Common myeloid progenitor, CD34-positive (primary cell): ENCODE measurements at regions not wholly inside any gene's neighbourhood (a gene's known extent, or its start where the extent isn't known, plus 50 kb on each side); places are given as distances from the start of the nearest gene placed in this dataset.

Source experiments
- CTCF ChIA-PET: fragments of 350-600 bp; sonication (Branson Sonifier 250); formaldehyde crosslinking; loops from one replicate; lab custom pipeline; 2021; ENCODE audit warnings: antibody characterized with exemption; lab: Charles Lee
- POLR2A ChIA-PET: fragments of 350-600 bp; sonication (Branson Sonifier 250); formaldehyde crosslinking; loops from one replicate; lab custom pipeline; 2021; ENCODE audit warnings: antibody characterized with exemption; lab: Charles Lee
- DNase-seq, 3 donors: peaks; one replicate each; pipeline versions ENCODE4 v3.0.0 to v3.0.0-alpha.2; 2013
- H3K27ac ChIP-seq, 2 experiments: 1 replicate in 1 of 2; 2 replicates in 1 of 2; pipeline ENCODE4 v1.7.0; 2013; ENCODE audit warnings: inconsistent platforms in 2 of 2, low read length in 2 of 2, mild to moderate bottlenecking in 2 of 2, low read depth in 1 of 2, moderate library complexity in 1 of 2; ENCODE audit not compliant: severe bottlenecking in 2 of 2, insufficient read depth in 1 of 2, poor library complexity in 1 of 2
- H3K27me3 ChIP-seq, 5 experiments: replicated peaks in 2 of 5; 1 replicate in 3 of 5; 2 replicates in 2 of 5; pipeline versions ENCODE4 v1.6.1 to v1.7.0; 2013; ENCODE audit warnings: low read length in 4 of 5, mild to moderate bottlenecking in 2 of 5, moderate library complexity in 2 of 5, inconsistent platforms in 1 of 5; ENCODE audit not compliant: insufficient read depth in 5 of 5, control insufficient read depth in 4 of 5
- H3K36me3 ChIP-seq, 4 experiments: 1 replicate in 2 of 4; 2 replicates in 2 of 4; pipeline versions ENCODE4 v1.6.1 to v1.7.0; 2013; ENCODE audit warnings: low read length in 3 of 4, control low read depth in 1 of 4, mild to moderate bottlenecking in 1 of 4; ENCODE audit not compliant: control insufficient read depth in 4 of 4, insufficient read depth in 4 of 4
- H3K4me1 ChIP-seq, 4 experiments: 1 replicate in 3 of 4; 2 replicates in 1 of 4; pipeline versions ENCODE4 v1.6.1 to v1.7.1; 2013; ENCODE audit warnings: low read length in 3 of 4, mild to moderate bottlenecking in 3 of 4, control low read depth in 1 of 4, inconsistent platforms in 1 of 4, moderate library complexity in 1 of 4; ENCODE audit not compliant: control insufficient read depth in 4 of 4, insufficient read depth in 4 of 4; ENCODE audit errors: control extremely low read depth in 1 of 4
- H3K4me3 ChIP-seq, 7 experiments: 1 replicate in 4 of 7; 2 replicates in 3 of 7; pipeline versions ENCODE4 v1.5.1 to v1.7.0; 2013; ENCODE audit warnings: mild to moderate bottlenecking in 7 of 7, low read length in 6 of 7, moderate library complexity in 6 of 7, inconsistent platforms in 2 of 7, low read depth in 2 of 7, control low read depth in 1 of 7; ENCODE audit not compliant: insufficient read depth in 4 of 7, control insufficient read depth in 1 of 7; ENCODE audit errors: extremely low read depth in 1 of 7
- H3K9me3 ChIP-seq, 5 experiments: 1 replicate in 4 of 5; 2 replicates in 1 of 5; pipeline versions ENCODE4 v1.6.1 to v1.7.1; 2013; ENCODE audit warnings: low read length in 4 of 5, mild to moderate bottlenecking in 2 of 5, inconsistent platforms in 1 of 5, low read depth in 1 of 5, moderate library complexity in 1 of 5; ENCODE audit not compliant: control insufficient read depth in 4 of 5, insufficient read depth in 2 of 5; ENCODE audit errors: control extremely low read depth in 1 of 5
- WGBS: methylation state at CpG from one replicate; pipeline ENCODE4 v1.1.5; 2013; ENCODE audit not compliant: insufficient coverage; 5-methylcytosine and 5-hydroxymethylcytosine counted together

DNA sequence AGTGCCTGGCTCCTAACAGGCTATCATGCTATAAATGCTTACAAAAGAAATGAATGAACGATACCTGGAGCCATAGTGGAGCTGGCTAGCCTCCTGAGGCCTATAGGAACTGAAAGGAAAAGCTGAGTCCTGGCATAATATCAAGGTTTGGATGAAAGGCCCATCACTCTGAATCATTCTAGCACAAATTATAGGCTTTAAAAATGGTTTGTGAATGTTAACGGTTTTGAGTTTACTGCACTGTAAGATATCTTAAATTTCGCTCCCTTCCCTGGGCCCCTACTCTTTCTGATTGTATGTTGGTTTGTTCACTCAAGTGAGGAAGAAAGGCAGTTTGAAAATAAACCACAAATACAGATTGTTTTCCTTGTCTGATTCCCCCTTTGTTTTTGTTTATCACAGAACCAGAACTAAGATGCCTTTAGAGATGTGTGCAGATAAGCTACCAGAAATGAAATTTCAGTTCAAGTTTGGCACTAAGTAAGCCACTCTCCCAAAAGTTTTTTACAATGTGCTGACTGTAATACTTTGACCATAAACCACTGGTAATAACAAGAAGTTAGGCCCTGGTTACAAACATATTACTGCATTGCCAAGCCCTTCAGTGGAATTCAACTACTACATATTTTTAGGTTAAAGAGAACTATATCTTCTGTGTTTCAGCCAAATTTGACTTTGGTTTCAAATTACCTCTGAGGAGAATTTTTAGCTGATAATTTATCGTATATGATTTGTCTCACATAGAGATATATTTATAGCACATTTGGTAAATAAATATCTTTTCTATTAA, 89.5 kb downstream of the ALX1 start:
- Histone ChIP-seq H3K4me3 (no peak overlapping the region), H3K4me1 (no peaks in the 10 kb centered on the region), H3K9me3 (no peaks in the 10 kb centered on the region), H3K36me3 (no peaks in the 10 kb centered on the region), H3K27me3 (no peaks in the 10 kb centered on the region), H3K27ac (no peak overlapping the region)
- WGBS, result 100% methylated on average over 1 of the region's 4 CpGs
- ChIA-PET POLR2A (no interaction called here), CTCF (no interaction called here)
- DNase-seq, result no peak

GRCh38 chr12:85373045-85373444, 93.0 kb downstream of the ALX1 start:
- H3K27me3 ChIP-seq, result no peaks in the 10 kb centered on the region
- no peak overlapping the region for H3K27ac ChIP-seq
- WGBS, result no CpG with 5 or more reads among the region's 4 CpGs
- no peak for DNase-seq
- H3K4me1 ChIP-seq, result no peaks in the 10 kb centered on the region
- no peak overlapping the region for H3K4me3 ChIP-seq
- H3K9me3 ChIP-seq, result no peaks in the 10 kb centered on the region
- ChIA-PET CTCF (no interaction called here), POLR2A (no interaction called here)
- no peaks in the 10 kb centered on the region for H3K36me3 ChIP-seq

GRCh38 chr12:85374981-85375380, 95.0 kb downstream of the ALX1 start:
- WGBS, result 80% methylated on average over 1 of the region's 1 CpG
- Histone ChIP-seq H3K36me3 (no peaks in the 10 kb centered on the region), H3K27ac (no peak overlapping the region), H3K4me1 (no peaks in the 10 kb centered on the region), H3K27me3 (no peaks in the 10 kb centered on the region), H3K4me3 (no peak overlapping the region), H3K9me3 (no peaks in the 10 kb centered on the region)
- no peak for DNase-seq
- CTCF ChIA-PET, result no interaction called here
- POLR2A ChIA-PET, result no interaction called here

DNA sequence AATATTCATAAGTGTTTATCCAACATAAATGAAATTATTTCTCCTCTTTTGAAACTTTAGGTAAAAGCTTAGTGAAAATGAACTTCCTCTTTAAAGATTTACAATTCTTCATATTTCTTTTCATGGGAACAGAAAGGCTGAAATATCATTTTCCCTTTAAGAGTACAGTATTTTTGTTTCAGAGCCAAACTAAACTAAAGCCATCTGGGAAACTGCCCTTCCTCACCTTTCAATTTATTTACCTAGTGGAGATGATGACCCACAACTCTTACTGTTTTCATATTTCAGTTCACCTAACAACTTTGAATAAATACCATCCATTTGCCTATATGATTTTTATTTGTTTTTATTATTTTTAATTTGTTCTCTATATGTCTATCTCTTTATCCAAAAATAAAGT, 105.4 kb downstream of the ALX1 start:
- no peaks in the 10 kb centered on the region for H3K36me3 ChIP-seq
- POLR2A ChIA-PET, result interaction anchor here (0.6 kb wide), 1 partner anchor 237 kb away, joined by 4 read pairs; no protein-coding TSS in a partner anchor
- H3K9me3 ChIP-seq, result no peaks in the 10 kb centered on the region
- DNase-seq, result no peak
- no peak overlapping the region for H3K27ac ChIP-seq
- no peak overlapping the region for H3K4me3 ChIP-seq
- no peaks in the 10 kb centered on the region for H3K27me3 ChIP-seq
- CTCF ChIA-PET, result no interaction called here
- no peaks in the 10 kb centered on the region for H3K4me1 ChIP-seq

GRCh38 chr12:85390266-85390665, 110.2 kb downstream of the ALX1 start:
- H3K9me3 ChIP-seq, result no peaks in the 10 kb centered on the region
- POLR2A ChIA-PET, result no interaction called here
- CTCF ChIA-PET, result no interaction called here
- DNase-seq, result no peak
- H3K27me3 ChIP-seq, result peaks cover 0 to 2% (median 0%) of the 10 kb centered on the region in 5 experiments
- no peak overlapping the region for H3K27ac ChIP-seq
- H3K4me1 ChIP-seq, result no peaks in the 10 kb centered on the region
- H3K4me3 ChIP-seq, result no peak overlapping the region
- no peaks in the 10 kb centered on the region for H3K36me3 ChIP-seq
- WGBS, result 100% methylated on average over 1 of the region's 1 CpG

DNA sequence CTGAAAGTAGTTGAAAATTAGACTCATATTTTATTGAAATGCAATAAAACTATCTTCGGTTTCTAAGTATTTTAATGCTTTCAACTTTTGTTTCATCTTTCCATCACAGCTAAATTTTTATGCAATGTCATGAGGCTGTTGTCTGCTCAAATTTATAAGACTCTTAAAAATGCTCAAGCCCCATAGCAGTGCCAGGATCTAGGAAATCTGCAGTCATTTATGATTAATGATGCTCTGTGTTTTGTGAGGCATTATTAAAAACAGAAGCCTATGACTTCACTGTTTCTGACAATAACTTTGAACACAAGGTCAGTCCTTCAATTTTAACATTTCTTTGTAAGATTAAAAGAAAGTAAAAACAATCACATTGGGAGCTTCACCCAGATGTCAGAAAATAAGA, 112.5 kb downstream of the ALX1 start:
- no peaks in the 10 kb centered on the region for H3K36me3 ChIP-seq
- 80% methylated on average over 1 of the region's 1 CpG for WGBS
- H3K9me3 ChIP-seq, result no peaks in the 10 kb centered on the region
- POLR2A ChIA-PET, result no interaction called here
- H3K4me1 ChIP-seq, result no peaks in the 10 kb centered on the region
- CTCF ChIA-PET, result interaction anchor here (1.2 kb wide), 1 partner anchor 82 kb away, joined by 3 read pairs; no protein-coding TSS in a partner anchor
- no peak for DNase-seq
- H3K27me3 ChIP-seq, result peaks cover 0 to 2% (median 0%) of the 10 kb centered on the region in 5 experiments
- no peak overlapping the region for H3K4me3 ChIP-seq
- H3K27ac ChIP-seq, result no peak overlapping the region

DNA sequence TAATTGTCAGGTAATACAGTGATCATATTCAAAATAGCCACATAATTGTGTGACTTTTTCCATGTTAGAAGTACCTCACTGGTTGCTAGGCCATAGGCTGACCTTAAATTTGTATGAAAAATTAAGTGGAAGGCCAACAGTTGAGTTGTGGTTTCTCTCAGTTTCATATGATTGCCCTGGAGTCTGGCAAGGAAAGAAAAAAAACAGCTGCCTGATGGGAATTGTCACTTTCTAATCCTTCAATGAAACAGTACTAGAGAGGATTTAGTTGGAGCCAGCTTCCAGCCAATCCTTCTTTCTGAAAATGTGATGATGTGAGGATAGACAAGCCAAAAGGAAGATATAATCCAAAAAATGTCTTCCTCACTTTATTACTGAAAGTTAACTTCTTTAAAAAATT, 113.6 kb downstream of the ALX1 start:
- H3K36me3 ChIP-seq, result no peaks in the 10 kb centered on the region
- no peak overlapping the region for H3K27ac ChIP-seq
- ChIA-PET CTCF (no interaction called here), POLR2A (no interaction called here)
- no peaks in the 10 kb centered on the region for H3K9me3 ChIP-seq
- no peaks in the 10 kb centered on the region for H3K4me1 ChIP-seq
- no peak overlapping the region for H3K4me3 ChIP-seq
- H3K27me3 ChIP-seq, result peaks cover 0 to 2% (median 0%) of the 10 kb centered on the region in 5 experiments
- DNase-seq, result no peak
